ENCODE measurements at regions not wholly inside any gene's neighbourhood (a gene's known extent, or its start where the extent isn't known, plus 50 kb on each side); places are given as distances from the start of the nearest gene placed in this dataset.

DNA sequence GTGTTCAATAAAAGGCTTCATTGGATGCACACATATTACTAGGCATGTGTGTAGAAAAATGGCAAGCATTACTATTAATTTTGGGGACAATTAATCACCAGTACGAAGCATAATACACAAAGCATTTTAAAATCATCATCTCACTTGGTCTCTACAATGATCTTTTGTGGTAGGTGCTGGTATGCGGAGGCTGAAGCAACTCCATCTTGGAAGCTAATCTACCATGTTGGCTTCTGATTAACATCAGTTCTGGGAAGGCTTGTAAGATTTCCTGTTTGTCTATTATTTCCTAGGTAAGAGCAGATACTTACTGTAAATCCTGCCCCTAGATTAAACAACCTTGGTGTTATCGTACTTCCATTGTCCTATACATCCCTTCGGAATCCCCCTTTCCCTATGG lies 121.7 kb upstream of the RUNX1 start:
- 92% methylated on average over 4 of the region's 4 CpGs for WGBS
- Histone ChIP-seq H3K4me1 (peaks cover 10% of the 10 kb centered on the region), H3K4me3 (no peak overlapping the region), H3K27ac (no peak overlapping the region), H3K36me3 (no peaks in the 10 kb centered on the region), H3K27me3 (no peaks in the 10 kb centered on the region), H3K9me3 (no peaks in the 10 kb centered on the region)
- no peak for DNase-seq (ENCODE audit: low spot score in 2 of 2)
- TF ChIP-seq, protein P1, sequence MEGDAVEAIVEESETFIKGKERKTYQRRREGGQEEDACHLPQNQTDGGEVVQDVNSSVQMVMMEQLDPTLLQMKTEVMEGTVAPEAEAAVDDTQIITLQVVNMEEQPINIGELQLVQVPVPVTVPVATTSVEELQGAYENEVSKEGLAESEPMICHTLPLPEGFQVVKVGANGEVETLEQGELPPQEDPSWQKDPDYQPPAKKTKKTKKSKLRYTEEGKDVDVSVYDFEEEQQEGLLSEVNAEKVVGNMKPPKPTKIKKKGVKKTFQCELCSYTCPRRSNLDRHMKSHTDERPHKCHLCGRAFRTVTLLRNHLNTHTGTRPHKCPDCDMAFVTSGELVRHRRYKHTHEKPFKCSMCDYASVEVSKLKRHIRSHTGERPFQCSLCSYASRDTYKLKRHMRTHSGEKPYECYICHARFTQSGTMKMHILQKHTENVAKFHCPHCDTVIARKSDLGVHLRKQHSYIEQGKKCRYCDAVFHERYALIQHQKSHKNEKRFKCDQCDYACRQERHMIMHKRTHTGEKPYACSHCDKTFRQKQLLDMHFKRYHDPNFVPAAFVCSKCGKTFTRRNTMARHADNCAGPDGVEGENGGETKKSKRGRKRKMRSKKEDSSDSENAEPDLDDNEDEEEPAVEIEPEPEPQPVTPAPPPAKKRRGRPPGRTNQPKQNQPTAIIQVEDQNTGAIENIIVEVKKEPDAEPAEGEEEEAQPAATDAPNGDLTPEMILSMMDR (IDR thresholded peaks at IDR 0.05) = no peak
- TF ChIP-seq EP300 (IDR thresholded peaks at IDR 0.05) = no peak
- no peak for TF ChIP-seq POLR2AphosphoS5 (IDR thresholded peaks at IDR 0.05)
- no peak for TF ChIP-seq POLR2A (IDR thresholded peaks at IDR 0.05)

DNA sequence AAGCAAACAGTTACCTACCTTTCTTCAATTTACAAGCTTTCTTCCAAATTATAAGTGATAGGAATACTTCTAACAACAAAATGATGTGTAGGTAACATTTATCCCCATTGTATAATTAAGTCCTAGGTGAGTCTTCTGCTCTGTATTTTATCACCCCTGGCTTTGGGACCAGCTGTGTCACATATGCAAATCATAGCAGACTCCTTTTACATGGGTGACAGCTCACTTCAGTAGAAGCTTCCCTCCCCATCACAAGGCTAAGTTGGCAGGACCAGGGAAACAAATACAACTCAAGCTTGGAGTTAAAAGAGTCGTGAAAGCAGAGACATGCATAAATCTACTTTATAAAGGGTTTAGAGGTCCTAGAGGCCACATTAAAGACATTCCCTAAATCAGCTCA lies 121.1 kb upstream of the RUNX1 start:
- Histone ChIP-seq H3K36me3 (no peaks in the 10 kb centered on the region), H3K27ac (no peak overlapping the region), H3K27me3 (no peaks in the 10 kb centered on the region), H3K9me3 (no peaks in the 10 kb centered on the region), H3K4me1 (peaks cover 10% of the 10 kb centered on the region), H3K4me3 (no peak overlapping the region)
- WGBS = 73% methylated on average over 1 of the region's 1 CpG
- DNase-seq (ENCODE audit: low spot score in 2 of 2) = no peak
- TF ChIP-seq EP300 (IDR thresholded peaks at IDR 0.05) (no peak), POLR2A (IDR thresholded peaks at IDR 0.05) (no peak)
- TF ChIP-seq, protein P1 (IDR thresholded peaks at IDR 0.05) = no peak

DNA sequence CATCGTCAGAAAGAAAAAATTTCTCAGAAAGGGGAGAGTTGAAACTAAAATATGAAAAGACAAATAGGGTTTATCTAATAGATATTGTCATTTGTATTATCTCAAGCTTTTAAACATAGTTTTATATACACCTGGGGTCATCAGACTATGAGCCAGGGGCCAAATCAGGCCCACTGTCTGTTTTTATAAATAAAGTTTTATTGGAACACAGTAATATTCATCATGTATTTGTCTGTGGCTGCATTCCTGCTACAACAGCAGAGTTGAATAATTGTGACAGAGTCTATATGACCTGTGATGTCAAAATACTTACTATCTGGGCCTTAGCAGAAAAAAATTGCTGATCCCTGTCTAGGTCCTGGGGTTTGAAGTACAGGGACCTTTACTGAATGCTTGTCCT lies 120.5 kb upstream of the RUNX1 start:
- DNase-seq (ENCODE audit: low spot score in 2 of 2) = no peak
- TF ChIP-seq, protein P1 (IDR thresholded peaks at IDR 0.05) = no peak
- TF ChIP-seq EP300 (IDR thresholded peaks at IDR 0.05) = no peak
- TF ChIP-seq POLR2AphosphoS5 (IDR thresholded peaks at IDR 0.05) = no peak
- TF ChIP-seq POLR2A (IDR thresholded peaks at IDR 0.05) = no peak
- Histone ChIP-seq H3K4me3 (no peak overlapping the region), H3K4me1 (peaks cover 10% of the 10 kb centered on the region), H3K36me3 (no peaks in the 10 kb centered on the region), H3K9me3 (no peaks in the 10 kb centered on the region), H3K27me3 (no peaks in the 10 kb centered on the region), H3K27ac (no peak overlapping the region)
- 78% methylated on average over 1 of the region's 1 CpG for WGBS

DNA sequence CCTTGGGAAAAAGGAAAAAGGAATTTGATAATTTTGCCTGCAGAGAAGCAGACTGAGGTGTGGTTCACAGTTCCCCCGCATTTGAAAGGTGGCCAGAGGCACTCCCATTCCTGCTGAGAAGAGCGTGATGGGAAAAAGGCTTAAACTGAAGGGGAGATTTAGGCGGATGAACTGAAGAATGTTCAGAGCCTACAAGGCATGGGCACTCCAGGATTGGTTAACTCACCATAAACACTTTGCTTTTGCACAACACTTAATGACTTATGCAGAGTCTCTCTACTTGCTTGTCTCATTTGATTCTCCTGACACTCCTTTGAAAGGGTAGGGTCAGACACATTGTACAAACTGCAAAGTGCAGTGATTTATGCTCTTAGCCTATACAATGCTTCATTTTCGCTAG lies 119.6 kb upstream of the RUNX1 start:
- no peaks in the 10 kb centered on the region for H3K36me3 ChIP-seq
- WGBS = 55% methylated on average over 4 of the region's 4 CpGs
- no peak overlapping the region for H3K27ac ChIP-seq
- no peak overlapping the region for H3K4me3 ChIP-seq
- no peaks in the 10 kb centered on the region for H3K27me3 ChIP-seq
- TF ChIP-seq, protein P1 (IDR thresholded peaks at IDR 0.05) = no peak
- TF ChIP-seq EP300 (IDR thresholded peaks at IDR 0.05) (no peak), POLR2AphosphoS5 (IDR thresholded peaks at IDR 0.05) (no peak), POLR2A (IDR thresholded peaks at IDR 0.05) (no peak)
- no peaks in the 10 kb centered on the region for H3K9me3 ChIP-seq
- peaks cover 10% of the 10 kb centered on the region for H3K4me1 ChIP-seq
- DNase-seq (ENCODE audit: low spot score in 2 of 2) = no peak

DNA sequence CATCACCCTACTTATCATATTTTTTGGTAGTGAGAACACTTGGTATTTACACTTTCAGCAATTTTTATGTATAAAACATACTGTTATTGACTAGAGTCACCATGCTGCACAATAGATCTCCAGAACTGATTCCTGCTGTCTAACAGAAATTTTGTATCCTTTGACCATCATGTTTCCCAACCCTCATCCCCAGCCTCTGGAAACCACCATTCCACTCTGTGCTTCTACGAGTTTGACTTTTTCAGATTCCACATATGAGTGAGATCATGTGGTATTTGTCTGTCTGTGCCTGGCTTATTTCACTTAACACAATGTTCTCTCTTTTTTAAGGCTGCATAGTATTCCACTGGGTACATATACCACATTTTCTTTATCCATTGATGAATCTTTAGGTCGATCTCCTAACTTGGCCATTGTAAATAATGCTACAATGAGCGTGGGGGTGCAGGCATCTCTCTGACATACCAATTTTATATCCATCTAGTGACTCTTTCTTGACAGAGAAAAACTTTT lies 115.9 kb upstream of the RUNX1 start:
- 93% methylated on average over 3 of the region's 3 CpGs for WGBS
- TF ChIP-seq, protein P1 (IDR thresholded peaks at IDR 0.05) = no peak
- no peak for TF ChIP-seq POLR2AphosphoS5 (IDR thresholded peaks at IDR 0.05)
- no peak for TF ChIP-seq POLR2A (IDR thresholded peaks at IDR 0.05)
- no peak for TF ChIP-seq EP300 (IDR thresholded peaks at IDR 0.05)

More for the DNA sequence above, 115.9 kb upstream of the RUNX1 start:
- DNase-seq (ENCODE audit: low spot score in 2 of 2) = no peak
- Histone ChIP-seq H3K4me1 (peaks cover 10% of the 10 kb centered on the region), H3K27ac (no peak overlapping the region), H3K4me3 (no peak overlapping the region), H3K27me3 (no peaks in the 10 kb centered on the region), H3K36me3 (no peaks in the 10 kb centered on the region), H3K9me3 (no peaks in the 10 kb centered on the region)

Data from suprapubic skin (tissue), 4 donors.